K562 (cell line): ENCODE measurements at regions not wholly inside any gene's neighbourhood (a gene's known extent, or its start where the extent isn't known, plus 50 kb on each side); places are given as distances from the start of the nearest gene placed in this dataset.

Experiments used
- ATAC-seq: fragments of 200-7000 bp; cut with Tn5 transposase; 3 replicates; pipeline ENCODE4 v1.9.1; 2020; ENCODE audit warnings: moderate library complexity
- BruUV-seq: library from RNA; stranded (reverse); fragments of 400-500 nt; replicated peaks from 2 replicates; lab custom pipeline; 2021; lab: Mats Ljungman, UMichigan
- CTCF ChIA-PET: fragments of 300-600 bp; formaldehyde crosslinking; extraction: SDS; loops from one replicate; lab custom pipeline; 2021; ENCODE audit warnings: low intra/inter-chr PET ratio; lab: Yijun Ruan, JAX
- POLR2A ChIA-PET: fragments of 300-600, 350-650 bp; sonication (Branson Sonifier 250); formaldehyde crosslinking; extraction: SDS; loops from one replicate; lab custom pipeline; 2021; ENCODE audit warnings: antibody characterized with exemption, inconsistent platforms; lab: Yijun Ruan, JAX
- DNase-seq, 4 experiments: peaks; one replicate each; pipeline versions ENCODE4 v3.0.0 to v3.0.0-alpha.2; 2011 to 2018; ENCODE audit warnings: low spot score in 3 of 4, mixed read lengths in 3 of 4; ENCODE audit errors: extremely low read depth in 1 of 4
- FAIRE-seq: peaks from 2 replicates; lab custom pipeline; 2011; peaks lifted over from hg19 to GRCh38; lab: Jason Lieb, UNC
- H2AFZ ChIP-seq: 2 replicates; pipeline ENCODE4 v1.6.0; 2011; ENCODE audit warnings: low read depth, low read length, control low read depth, inconsistent platforms
- H3K27ac ChIP-seq: fragments of 200-600 bp; 3 replicates; pipeline ENCODE4 v1.8.0; 2011; ENCODE audit warnings: low read depth, mild to moderate bottlenecking, control low read depth, inconsistent platforms, low read length, moderate library complexity, mixed read lengths; ENCODE audit errors: extremely low read depth
- H3K27me3 ChIP-seq, 2 experiments: fragments of 300-600 bp in 1 of 2; 2 replicates in 1 of 2; 3 replicates in 1 of 2; pipeline versions ENCODE4 v1.6.0 to v1.8.0; 2011; ENCODE audit warnings: inconsistent platforms in 2 of 2, low read length in 2 of 2, mild to moderate bottlenecking in 1 of 2, mixed read lengths in 1 of 2, moderate library complexity in 1 of 2; ENCODE audit not compliant: control insufficient read depth in 2 of 2, insufficient read depth in 2 of 2
- H3K36me3 ChIP-seq: fragments of 300-600 bp; 3 replicates; pipeline ENCODE4 v1.8.0; 2011; ENCODE audit warnings: mild to moderate bottlenecking, low read length, inconsistent platforms; ENCODE audit not compliant: control insufficient read depth, insufficient read depth
- H3K4me1 ChIP-seq, 2 experiments: fragments of 200-600 bp in 1 of 2; replicated peaks in 1 of 2; 2 replicates in 1 of 2; 3 replicates in 1 of 2; pipeline versions ENCODE4 v1.5.1 to v1.8.0; 2011; ENCODE audit warnings: inconsistent platforms in 2 of 2, low read length in 2 of 2, mild to moderate bottlenecking in 1 of 2, mixed read lengths in 1 of 2, moderate library complexity in 1 of 2; ENCODE audit not compliant: control insufficient read depth in 2 of 2, insufficient read depth in 2 of 2
- H3K4me2 ChIP-seq: 2 replicates; pipeline ENCODE4 v1.6.1; 2011; ENCODE audit warnings: low read length, control low read depth, inconsistent platforms, mixed read lengths; ENCODE audit not compliant: insufficient read depth
- H3K4me3 ChIP-seq: fragments of 200-600 bp; sonication (generic), shearing (Covaris generic); 2 replicates; pipeline ENCODE4 v1.5.1; 2016; ENCODE audit warnings: control low read depth, inconsistent platforms
- H3K79me2 ChIP-seq: fragments of 200-600 bp; 3 replicates; pipeline ENCODE4 v1.8.0; 2011; ENCODE audit warnings: low read length, inconsistent platforms; ENCODE audit not compliant: control insufficient read depth, insufficient read depth
- H3K9ac ChIP-seq, 2 experiments: 2 replicates each; pipeline versions ENCODE4 v1.6.0 to v1.6.1; 2011; ENCODE audit warnings: low read depth in 2 of 2, low read length in 2 of 2, control low read depth in 1 of 2, inconsistent platforms in 1 of 2, mild to moderate bottlenecking in 1 of 2, mixed read lengths in 1 of 2; ENCODE audit not compliant: insufficient read depth in 1 of 2
- H3K9me1 ChIP-seq: one replicate; pipeline ENCODE4 v1.6.0; 2011; ENCODE audit warnings: inconsistent platforms, mild to moderate bottlenecking, low read length, moderate library complexity; ENCODE audit not compliant: control insufficient read depth, insufficient read depth
- H3K9me3 ChIP-seq: replicated peaks from 2 replicates; pipeline ENCODE4 v1.5.1; 2011; ENCODE audit warnings: low read depth, low read length, inconsistent platforms; ENCODE audit not compliant: control insufficient read depth, insufficient read depth
- H4K20me1 ChIP-seq: replicated peaks from 2 replicates; pipeline ENCODE4 v1.6.1; 2011; ENCODE audit warnings: low read length, inconsistent platforms, mixed read lengths; ENCODE audit not compliant: control insufficient read depth, insufficient read depth
- MYBL2 ChIP-seq, 2 experiments: fragments of 450-650 bp in 1 of 2; sonication (generic) in 1 of 2; formaldehyde crosslinking in 1 of 2; IDR thresholded peaks; 2 replicates each; pipeline versions ENCODE4 v1.6.1 to v1.8.1; 2017 to 2022; ENCODE audit warnings: borderline replicate concordance in 1 of 2, inconsistent platforms in 1 of 2, low read depth in 1 of 2, mild to moderate bottlenecking in 1 of 2, missing genetic modification reagents in 1 of 2, moderate library complexity in 1 of 2
- RAD21 ChIP-seq, 2 experiments: fragments of 250-450 bp in 1 of 2; fragments of 450-650 bp in 1 of 2; sonication (Bioruptor Pico) in 1 of 2; formaldehyde crosslinking in 1 of 2; IDR thresholded peaks in 1 of 2; conservative IDR thresholded peaks in 1 of 2; 2 replicates each; pipeline versions ENCODE4 v1.4.0 to v1.8.0; 2020 to 2022; ENCODE audit warnings: mild to moderate bottlenecking in 2 of 2, moderate library complexity in 1 of 2
- STAT5B ChIP-seq: fragments of 250-450 bp; sonication (Bioruptor Pico); IDR thresholded peaks from 2 replicates; pipeline ENCODE4 v1.8.0; 2021; ENCODE audit warnings: mild to moderate bottlenecking, inconsistent platforms
- XRCC5 ChIP-seq: fragments of 200-400 bp; formaldehyde crosslinking; IDR thresholded peaks from 2 replicates; pipeline ENCODE4 v1.6.1; 2017; ENCODE audit warnings: low read depth, mild to moderate bottlenecking, low read length
- ZC3H11A ChIP-seq: IDR thresholded peaks from 2 replicates; pipeline ENCODE4 v1.6.1; 2012; ENCODE audit warnings: low read depth, low read length, improper control_type of control experiment
- ZNF184 ChIP-seq: sonication (generic); formaldehyde crosslinking; IDR thresholded peaks from 2 replicates; pipeline ENCODE4 v1.5.0; 2020; ENCODE audit warnings: missing genetic modification reagents
- ZNF778 ChIP-seq: fragments of 450-650 bp; formaldehyde crosslinking; IDR thresholded peaks from 2 replicates; pipeline ENCODE4 v1.4.0; 2020; ENCODE audit warnings: mild to moderate bottlenecking, moderate library complexity
- in situ Hi-C: fragments of 300-500 bp; cut with MboI; formaldehyde crosslinking; loops from 4 replicates; pipeline ENCODE4 v1.15.0; 2018; ENCODE audit warnings: inconsistent platforms, mixed read lengths
- intact Hi-C: fragments of 100-400 bp; cut with micrococcal nuclease; formaldehyde crosslinking; loops from 2 replicates; pipeline ENCODE4 v1.14.2; 2022
- TF ChIP-seq, protein P1 (sequence below): sonication (generic); formaldehyde crosslinking; IDR thresholded peaks from 2 replicates; pipeline ENCODE4 v1.8.1; 2023; ENCODE audit warnings: mild to moderate bottlenecking, missing genetic modification reagents
- TF ChIP-seq, protein P2 (sequence below): fragments of 450-650 bp; formaldehyde crosslinking; IDR thresholded peaks from 2 replicates; pipeline ENCODE4 v1.4.0; 2020; ENCODE audit warnings: mild to moderate bottlenecking, moderate library complexity
- TF ChIP-seq, protein P3 (sequence below): fragments of 250-450 bp; sonication (Bioruptor Pico); IDR thresholded peaks from 2 replicates; pipeline ENCODE4 v1.5.0; 2021; ENCODE audit warnings: mild to moderate bottlenecking, moderate library complexity
- TF ChIP-seq, protein P4 (sequence below): fragments of 250-450 bp; sonication (Bioruptor Pico); IDR thresholded peaks from 2 replicates; pipeline ENCODE4 v1.5.0; 2020; ENCODE audit warnings: mild to moderate bottlenecking

DNA sequence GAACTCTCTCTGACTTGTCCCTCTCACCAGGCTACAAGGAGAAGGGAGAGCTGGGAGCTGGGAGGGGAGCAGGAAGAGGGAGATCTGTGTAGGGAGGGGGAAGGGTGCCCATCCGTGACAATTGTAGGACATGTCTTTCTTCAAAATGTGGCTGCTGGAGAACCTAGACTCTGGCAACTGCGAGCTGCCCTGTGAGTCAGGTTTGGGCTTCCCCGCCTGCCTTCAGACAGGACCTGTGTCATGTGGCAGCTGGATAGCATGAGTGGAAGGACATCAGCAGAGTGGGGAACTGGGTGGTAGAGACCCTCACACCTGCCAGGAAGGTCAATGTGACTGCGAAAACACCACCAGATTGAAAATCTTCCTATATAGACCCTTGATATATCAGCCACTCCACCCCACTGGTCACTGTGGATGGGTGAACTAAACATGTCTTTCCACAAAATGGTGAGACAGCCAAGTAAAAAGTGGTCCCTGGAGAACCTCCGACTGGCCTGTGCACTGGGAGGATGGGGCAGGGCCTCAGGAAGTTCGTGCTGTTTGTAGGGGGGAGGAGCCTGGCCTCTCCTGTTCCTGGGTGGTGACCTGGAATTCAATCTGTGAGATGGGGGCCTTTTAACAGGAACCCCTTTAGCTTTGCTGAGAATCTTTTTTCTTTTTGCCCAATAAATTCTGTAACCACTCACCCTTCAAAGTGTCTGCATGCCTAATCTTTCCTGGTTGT is 62.2 kb upstream of the CAPRIN2 start (continued):
- TF ChIP-seq, protein P1, sequence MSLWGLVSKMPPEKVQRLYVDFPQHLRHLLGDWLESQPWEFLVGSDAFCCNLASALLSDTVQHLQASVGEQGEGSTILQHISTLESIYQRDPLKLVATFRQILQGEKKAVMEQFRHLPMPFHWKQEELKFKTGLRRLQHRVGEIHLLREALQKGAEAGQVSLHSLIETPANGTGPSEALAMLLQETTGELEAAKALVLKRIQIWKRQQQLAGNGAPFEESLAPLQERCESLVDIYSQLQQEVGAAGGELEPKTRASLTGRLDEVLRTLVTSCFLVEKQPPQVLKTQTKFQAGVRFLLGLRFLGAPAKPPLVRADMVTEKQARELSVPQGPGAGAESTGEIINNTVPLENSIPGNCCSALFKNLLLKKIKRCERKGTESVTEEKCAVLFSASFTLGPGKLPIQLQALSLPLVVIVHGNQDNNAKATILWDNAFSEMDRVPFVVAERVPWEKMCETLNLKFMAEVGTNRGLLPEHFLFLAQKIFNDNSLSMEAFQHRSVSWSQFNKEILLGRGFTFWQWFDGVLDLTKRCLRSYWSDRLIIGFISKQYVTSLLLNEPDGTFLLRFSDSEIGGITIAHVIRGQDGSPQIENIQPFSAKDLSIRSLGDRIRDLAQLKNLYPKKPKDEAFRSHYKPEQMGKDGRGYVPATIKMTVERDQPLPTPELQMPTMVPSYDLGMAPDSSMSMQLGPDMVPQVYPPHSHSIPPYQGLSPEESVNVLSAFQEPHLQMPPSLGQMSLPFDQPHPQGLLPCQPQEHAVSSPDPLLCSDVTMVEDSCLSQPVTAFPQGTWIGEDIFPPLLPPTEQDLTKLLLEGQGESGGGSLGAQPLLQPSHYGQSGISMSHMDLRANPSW, result no peak
- TF ChIP-seq ZNF184 (CRISPR knock-in tag), result no peak
- TF ChIP-seq XRCC5, result no peak
- TF ChIP-seq STAT5B (CRISPR knock-in tag), result no peak

DNA sequence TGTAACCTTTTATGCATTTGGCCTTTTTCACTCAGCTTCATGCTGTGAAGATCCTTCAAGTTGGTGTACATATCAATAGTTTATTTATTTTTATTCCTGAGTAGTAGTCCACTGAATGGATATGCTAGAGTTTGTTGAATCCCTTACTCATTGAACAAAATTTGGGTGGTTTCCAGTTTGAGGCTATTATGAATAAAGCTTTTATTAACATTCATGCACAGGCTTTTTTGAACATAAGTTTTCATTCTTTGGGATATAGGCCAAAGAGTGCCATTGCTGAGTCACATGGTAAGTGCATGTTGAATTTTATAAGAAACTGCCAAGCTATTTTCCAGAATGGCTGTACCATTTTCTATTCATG is 59.5 kb upstream of the CAPRIN2 start:
- no peak overlapping the region for H2AFZ ChIP-seq
- POLR2A ChIA-PET, result interaction anchor here (0.5 to 2.6 kb wide), 2 partner anchors 11 to 658 kb away, joined by 3 to 7 read pairs; no protein-coding TSS in a partner anchor
- ATAC-seq, result no peak
- TF ChIP-seq, protein P2, sequence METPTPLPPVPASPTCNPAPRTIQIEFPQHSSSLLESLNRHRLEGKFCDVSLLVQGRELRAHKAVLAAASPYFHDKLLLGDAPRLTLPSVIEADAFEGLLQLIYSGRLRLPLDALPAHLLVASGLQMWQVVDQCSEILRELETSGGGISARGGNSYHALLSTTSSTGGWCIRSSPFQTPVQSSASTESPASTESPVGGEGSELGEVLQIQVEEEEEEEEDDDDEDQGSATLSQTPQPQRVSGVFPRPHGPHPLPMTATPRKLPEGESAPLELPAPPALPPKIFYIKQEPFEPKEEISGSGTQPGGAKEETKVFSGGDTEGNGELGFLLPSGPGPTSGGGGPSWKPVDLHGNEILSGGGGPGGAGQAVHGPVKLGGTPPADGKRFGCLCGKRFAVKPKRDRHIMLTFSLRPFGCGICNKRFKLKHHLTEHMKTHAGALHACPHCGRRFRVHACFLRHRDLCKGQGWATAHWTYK, result no peak
- no peak for TF ChIP-seq MYBL2 (IDR thresholded peaks at IDR 0.05; ENCODE audit: low read depth)
- no peak for TF ChIP-seq MYBL2 (CRISPR knock-in tag; IDR thresholded peaks at IDR 0.05; ENCODE audit: borderline replicate concordance)
- TF ChIP-seq RAD21 (CRISPR knock-in tag; conservative IDR thresholded peaks at IDR 0.05 in 1 of 2, IDR thresholded peaks at IDR 0.05 in 1 of 2), result no peak
- TF ChIP-seq, protein P3, sequence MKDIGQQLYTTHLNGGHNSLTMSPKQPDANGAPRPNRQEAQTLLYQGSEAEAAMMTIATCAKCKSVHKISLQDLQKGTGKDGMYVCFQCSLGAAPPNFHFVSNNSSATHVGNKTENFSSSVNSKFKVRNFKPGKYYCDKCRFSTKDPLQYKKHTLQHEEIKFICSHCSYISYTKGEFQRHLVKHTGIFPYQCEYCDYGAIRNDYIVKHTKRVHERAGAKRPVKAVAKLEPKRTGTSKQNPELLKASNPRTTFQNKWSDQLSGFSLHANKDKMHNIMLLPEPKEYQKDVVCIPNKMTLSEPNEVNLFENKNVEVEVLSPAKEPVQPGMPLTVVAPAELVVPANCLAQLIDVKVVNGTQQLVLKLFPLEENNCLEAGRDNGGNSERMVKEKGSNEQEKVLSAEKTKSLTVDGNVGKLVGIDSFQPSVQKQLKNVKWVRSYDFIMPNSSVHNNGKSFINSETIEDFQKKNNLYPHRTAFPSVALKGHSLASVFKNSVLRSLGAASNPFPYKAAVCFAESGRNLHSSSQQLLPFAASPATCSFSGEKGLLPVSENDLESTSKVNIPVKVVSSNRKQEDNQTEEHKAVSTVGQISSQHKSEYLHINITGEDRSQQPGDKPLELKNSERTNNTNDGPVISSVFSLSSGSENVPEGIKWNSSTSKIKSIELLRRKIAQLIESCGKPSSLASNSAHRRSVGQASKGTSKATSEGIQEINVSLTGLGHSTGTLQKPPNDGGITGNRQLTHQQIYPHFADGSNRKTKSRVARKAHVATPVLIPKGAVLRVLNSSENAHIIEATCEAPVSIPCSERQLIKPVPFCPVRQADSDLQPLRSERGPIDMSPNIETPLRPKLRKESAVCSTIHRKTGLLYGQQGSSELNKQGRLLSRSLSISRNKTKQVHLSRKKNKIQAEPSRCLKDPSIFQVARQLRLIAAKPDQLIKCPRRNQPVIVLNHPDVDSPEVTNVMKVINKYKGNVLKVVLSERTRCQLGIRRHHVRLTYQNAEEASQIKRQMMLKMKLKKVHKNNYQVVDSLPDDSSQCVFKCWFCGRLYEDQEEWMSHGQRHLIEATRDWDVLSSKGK (CRISPR knock-in tag), result no peak
- no peak for TF ChIP-seq ZNF778
- TF ChIP-seq ZC3H11A, result no peak
- TF ChIP-seq, protein P4, sequence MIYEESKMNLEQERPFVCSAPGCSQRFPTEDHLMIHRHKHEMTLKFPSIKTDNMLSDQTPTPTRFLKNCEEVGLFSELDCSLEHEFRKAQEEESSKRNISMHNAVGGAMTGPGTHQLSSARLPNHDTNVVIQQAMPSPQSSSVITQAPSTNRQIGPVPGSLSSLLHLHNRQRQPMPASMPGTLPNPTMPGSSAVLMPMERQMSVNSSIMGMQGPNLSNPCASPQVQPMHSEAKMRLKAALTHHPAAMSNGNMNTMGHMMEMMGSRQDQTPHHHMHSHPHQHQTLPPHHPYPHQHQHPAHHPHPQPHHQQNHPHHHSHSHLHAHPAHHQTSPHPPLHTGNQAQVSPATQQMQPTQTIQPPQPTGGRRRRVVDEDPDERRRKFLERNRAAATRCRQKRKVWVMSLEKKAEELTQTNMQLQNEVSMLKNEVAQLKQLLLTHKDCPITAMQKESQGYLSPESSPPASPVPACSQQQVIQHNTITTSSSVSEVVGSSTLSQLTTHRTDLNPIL (CRISPR knock-in tag), result no peak

More for the DNA sequence above, 59.5 kb upstream of the CAPRIN2 start:
- H3K36me3 ChIP-seq, result no peaks in the 10 kb centered on the region
- FAIRE-seq, result no peak
- H3K9me1 ChIP-seq, result no peaks in the 10 kb centered on the region
- no peaks in the 10 kb centered on the region for H3K4me1 ChIP-seq
- H3K27me3 ChIP-seq, result peaks cover 0 to 9% of the 10 kb centered on the region in 2 experiments; a peak in 1 of 5 replicates
- no peaks in the 10 kb centered on the region for H3K79me2 ChIP-seq
- in situ Hi-C loops, result loop anchor here (25.0 kb wide), 1 partner anchor 627 kb away; no protein-coding TSS in a partner anchor
- H3K4me3 ChIP-seq, result no peak overlapping the region
- no peak for DNase-seq
- H3K9me3 ChIP-seq, result no peaks in the 10 kb centered on the region
- H3K9ac ChIP-seq, result no peak overlapping the region
- H3K4me2 ChIP-seq, result no peak overlapping the region
- H3K27ac ChIP-seq, result no peak overlapping the region
- H4K20me1 ChIP-seq, result no peaks in the 10 kb centered on the region
- no TSS peak for BruUV-seq
- CTCF ChIA-PET, result no interaction called here
- intact Hi-C loops, result no loop called here
